A673 (cell line): ENCODE measurements at regions not wholly inside any gene's neighbourhood (a gene's known extent, or its start where the extent isn't known, plus 50 kb on each side); places are given as distances from the start of the nearest gene placed in this dataset.
A peak's percentile ranks its signal among the peaks of the same experiment; 100 is the strongest.

Source experiments
- EZH2 ChIP-seq: fragments of 200-600 bp; sonication (generic); IDR thresholded peaks from 2 replicates; pipeline ENCODE4 v1.6.1; 2017; ENCODE audit warnings: borderline replicate concordance, low read depth, mild to moderate bottlenecking, mixed read lengths, antibody characterized with exemption, low read length; ENCODE audit not compliant: poor library complexity, severe bottlenecking
- TF ChIP-seq, protein P1 (sequence below): fragments of 300-800, 200-600 bp; sonication (generic); conservative IDR thresholded peaks from 2 replicates; pipeline ENCODE4 v1.5.1; 2017; ENCODE audit warnings: low read depth, mild to moderate bottlenecking, antibody characterized with exemption, low read length, moderate library complexity, mixed read lengths

DNA sequence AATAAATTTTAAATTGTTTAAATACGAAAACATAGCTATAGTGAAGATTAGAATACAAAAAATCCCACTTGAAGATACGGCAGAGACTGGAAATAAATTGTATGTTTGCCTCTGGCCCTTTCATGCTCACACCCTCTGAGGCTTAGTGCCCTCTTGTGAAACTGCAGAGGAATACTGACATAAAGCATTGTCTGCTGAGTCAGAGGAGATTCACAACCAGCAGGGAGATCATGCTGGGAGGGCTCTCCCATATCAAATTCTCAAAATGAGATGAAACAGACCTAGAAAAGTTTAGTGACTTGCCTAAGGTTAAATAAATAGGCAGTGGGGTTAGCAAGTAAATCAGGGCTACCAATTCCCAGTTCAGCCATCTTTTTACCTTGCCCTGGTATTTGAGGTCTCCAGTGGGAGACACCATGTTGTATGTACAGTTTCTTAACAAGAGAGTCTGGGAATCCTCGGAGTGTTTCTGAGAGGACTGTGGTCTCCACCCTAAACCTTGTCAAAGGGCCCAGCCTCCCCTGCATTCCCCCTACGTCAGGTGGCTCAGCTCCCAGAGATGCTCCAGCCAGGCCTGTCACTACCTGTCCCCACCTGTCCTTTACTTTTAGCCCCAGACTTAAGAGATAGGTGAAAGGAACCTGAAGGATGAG lies 581.4 kb upstream of the DIPK2B start:
- no peak for TF ChIP-seq EZH2
- TF ChIP-seq, protein P1, sequence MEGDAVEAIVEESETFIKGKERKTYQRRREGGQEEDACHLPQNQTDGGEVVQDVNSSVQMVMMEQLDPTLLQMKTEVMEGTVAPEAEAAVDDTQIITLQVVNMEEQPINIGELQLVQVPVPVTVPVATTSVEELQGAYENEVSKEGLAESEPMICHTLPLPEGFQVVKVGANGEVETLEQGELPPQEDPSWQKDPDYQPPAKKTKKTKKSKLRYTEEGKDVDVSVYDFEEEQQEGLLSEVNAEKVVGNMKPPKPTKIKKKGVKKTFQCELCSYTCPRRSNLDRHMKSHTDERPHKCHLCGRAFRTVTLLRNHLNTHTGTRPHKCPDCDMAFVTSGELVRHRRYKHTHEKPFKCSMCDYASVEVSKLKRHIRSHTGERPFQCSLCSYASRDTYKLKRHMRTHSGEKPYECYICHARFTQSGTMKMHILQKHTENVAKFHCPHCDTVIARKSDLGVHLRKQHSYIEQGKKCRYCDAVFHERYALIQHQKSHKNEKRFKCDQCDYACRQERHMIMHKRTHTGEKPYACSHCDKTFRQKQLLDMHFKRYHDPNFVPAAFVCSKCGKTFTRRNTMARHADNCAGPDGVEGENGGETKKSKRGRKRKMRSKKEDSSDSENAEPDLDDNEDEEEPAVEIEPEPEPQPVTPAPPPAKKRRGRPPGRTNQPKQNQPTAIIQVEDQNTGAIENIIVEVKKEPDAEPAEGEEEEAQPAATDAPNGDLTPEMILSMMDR = peak; percentile 55; the same call in 1 of the 2 replicates
